HEK293 (cell line): ENCODE measurements at regions not wholly inside any gene's neighbourhood (a gene's known extent, or its start where the extent isn't known, plus 50 kb on each side); places are given as distances from the start of the nearest gene placed in this dataset.

Experiments used
- CTCF ChIA-PET: fragments of 350-600 bp; formaldehyde crosslinking; extraction: SDS; loops from one replicate; lab custom pipeline; 2021; ENCODE audit warnings: antibody characterized with exemption; lab: Yijun Ruan, JAX
- POLR2A ChIA-PET: fragments of 300-600 bp; formaldehyde crosslinking; extraction: SDS; loops from one replicate; lab custom pipeline; 2020; ENCODE audit warnings: antibody characterized with exemption, inconsistent platforms; lab: Yijun Ruan, JAX
- H3K27ac ChIP-seq: fragments of 200-500 bp; sonication (Bioruptor generic); 2 replicates; pipeline ENCODE4 v1.5.1; 2014; ENCODE audit warnings: low read depth, low read length, control low read depth, inconsistent platforms; ENCODE audit errors: extremely low read depth
- H3K36me3 ChIP-seq, 2 experiments: fragments of 200-500 bp in 1 of 2; sonication (Bioruptor generic) in 1 of 2; 1 replicate in 1 of 2; 2 replicates in 1 of 2; pipeline ENCODE4 v1.5.1; 2014 to 2017; ENCODE audit warnings: inconsistent platforms in 2 of 2, low read length in 2 of 2; ENCODE audit not compliant: control insufficient read depth in 2 of 2, insufficient read depth in 1 of 2
- H3K4me1 ChIP-seq: fragments of 200-500 bp; sonication (Bioruptor generic); 2 replicates; pipeline ENCODE4 v1.5.1; 2014; ENCODE audit warnings: mild to moderate bottlenecking, low read length, inconsistent platforms; ENCODE audit not compliant: control insufficient read depth, insufficient read depth
- H3K4me3 ChIP-seq: 2 replicates; pipeline ENCODE4 v1.5.1; 2011; ENCODE audit warnings: low read depth, mild to moderate bottlenecking, control low read depth, low read length, moderate library complexity
- H3K9me3 ChIP-seq: fragments of 200-500 bp; sonication (Bioruptor generic); 2 replicates; pipeline ENCODE4 v1.5.1; 2014; ENCODE audit warnings: low read depth, low read length, inconsistent platforms; ENCODE audit not compliant: control insufficient read depth, insufficient read depth
- AEBP2 ChIP-seq: fragments of 450-650 bp; formaldehyde crosslinking; IDR thresholded peaks from 2 replicates; pipeline ENCODE4 v1.5.1; 2016; ENCODE audit warnings: missing biosample characterization, missing genetic modification characterization, borderline replicate concordance
- BCL11A ChIP-seq: fragments of 450-650 bp; formaldehyde crosslinking; IDR thresholded peaks from 2 replicates; pipeline ENCODE4 v1.5.1; 2016; ENCODE audit warnings: low read depth, missing biosample characterization, missing genetic modification characterization
- HOXC10 ChIP-seq: sonication (generic); formaldehyde crosslinking; IDR thresholded peaks from 2 replicates; pipeline ENCODE4 v1.8.1; 2023; ENCODE audit warnings: mild to moderate bottlenecking, missing genetic modification reagents
- KLF8 ChIP-seq: fragments of 450-650 bp; formaldehyde crosslinking; IDR thresholded peaks from 2 replicates; pipeline ENCODE4 v1.5.1; 2016; ENCODE audit warnings: missing biosample characterization, missing genetic modification characterization
- KLF9 ChIP-seq: fragments of 450-650 bp; formaldehyde crosslinking; IDR thresholded peaks from 2 replicates; pipeline ENCODE4 v1.5.1; 2016; ENCODE audit warnings: missing biosample characterization, missing genetic modification characterization, low read depth
- PRDM10 ChIP-seq: fragments of 450-650 bp; formaldehyde crosslinking; IDR thresholded peaks from 2 replicates; pipeline ENCODE4 v1.5.1; 2016; ENCODE audit warnings: missing biosample characterization, missing genetic modification characterization
- ZBTB1 ChIP-seq: fragments of 450-650 bp; formaldehyde crosslinking; IDR thresholded peaks from 2 replicates; pipeline ENCODE4 v1.5.1; 2016; ENCODE audit warnings: missing biosample characterization, missing genetic modification characterization
- ZNF140 ChIP-seq: fragments of 450-650 bp; formaldehyde crosslinking; IDR thresholded peaks from 2 replicates; pipeline ENCODE4 v1.5.1; 2016; ENCODE audit warnings: missing biosample characterization, missing genetic modification characterization
- ZNF184 ChIP-seq: fragments of 450-650 bp; IDR thresholded peaks from 2 replicates; pipeline ENCODE4 v1.5.1; 2018; ENCODE audit warnings: missing biosample characterization, mild to moderate bottlenecking, missing genetic modification characterization
- ZNF239 ChIP-seq: fragments of 450-650 bp; formaldehyde crosslinking; IDR thresholded peaks from 2 replicates; pipeline ENCODE4 v1.5.1; 2016; ENCODE audit warnings: missing biosample characterization, missing genetic modification characterization
- ZNF24 ChIP-seq: fragments of 450-650 bp; formaldehyde crosslinking; IDR thresholded peaks from 2 replicates; pipeline ENCODE4 v1.5.1; 2016; ENCODE audit warnings: missing biosample characterization, missing genetic modification characterization
- ZNF280C ChIP-seq: fragments of 450-650 bp; formaldehyde crosslinking; IDR thresholded peaks from 2 replicates; pipeline ENCODE4 v1.5.1; 2016; ENCODE audit warnings: missing biosample characterization, missing genetic modification characterization
- ZNF530 ChIP-seq: fragments of 450-650 bp; formaldehyde crosslinking; IDR thresholded peaks from 2 replicates; pipeline ENCODE4 v1.5.1; 2016; ENCODE audit warnings: low read depth, missing biosample characterization, missing genetic modification characterization
- ZNF596 ChIP-seq: fragments of 450-650 bp; IDR thresholded peaks from 2 replicates; pipeline ENCODE4 v1.5.0; 2018; ENCODE audit warnings: missing biosample characterization, mild to moderate bottlenecking, missing genetic modification characterization, moderate library complexity
- ZNF623 ChIP-seq: fragments of 450-650 bp; formaldehyde crosslinking; IDR thresholded peaks from 2 replicates; pipeline ENCODE4 v1.5.1; 2016; ENCODE audit warnings: missing biosample characterization, missing genetic modification characterization
- ZNF692 ChIP-seq: fragments of 450-650 bp; formaldehyde crosslinking; IDR thresholded peaks from 2 replicates; pipeline ENCODE4 v1.5.1; 2016; ENCODE audit warnings: missing biosample characterization, missing genetic modification characterization
- ZNF707 ChIP-seq: fragments of 450-650 bp; formaldehyde crosslinking; IDR thresholded peaks from 2 replicates; pipeline ENCODE4 v1.5.1; 2016; ENCODE audit warnings: missing biosample characterization, missing genetic modification characterization
- ZNF768 ChIP-seq: fragments of 450-650 bp; formaldehyde crosslinking; IDR thresholded peaks from 2 replicates; pipeline ENCODE4 v1.5.1; 2018; ENCODE audit warnings: missing biosample characterization, mild to moderate bottlenecking, missing genetic modification characterization
- ZSCAN18 ChIP-seq: fragments of 450-650 bp; formaldehyde crosslinking; IDR thresholded peaks from 2 replicates; pipeline ENCODE4 v1.5.1; 2016; ENCODE audit warnings: missing biosample characterization, missing genetic modification characterization
- ZSCAN30 ChIP-seq: fragments of 450-650 bp; IDR thresholded peaks from 2 replicates; pipeline ENCODE4 v1.5.1; 2018; ENCODE audit warnings: missing biosample characterization, mild to moderate bottlenecking, missing genetic modification characterization, moderate library complexity

GRCh38 chr3:38980938-38981337 is 70.8 kb downstream of the SCN11A start:
- H3K4me1 ChIP-seq: no peaks in the 10 kb centered on the region
- no peaks in the 10 kb centered on the region for H3K36me3 ChIP-seq
- POLR2A ChIA-PET: no interaction called here
- CTCF ChIA-PET: interaction anchor here (0.6 kb wide), 1 partner anchor 18 kb away, joined by 3 read pairs; no protein-coding TSS in a partner anchor
- H3K9me3 ChIP-seq: no peaks in the 10 kb centered on the region
- no peak overlapping the region for H3K27ac ChIP-seq
- no peak overlapping the region for H3K4me3 ChIP-seq
- TF ChIP-seq ZNF596 (tag by site-specific recombination): no peak
- TF ChIP-seq AEBP2 (tag by site-specific recombination): no peak
- no peak for TF ChIP-seq HOXC10 (CRISPR knock-in tag)
- TF ChIP-seq, all 188 proteins: peak for 0

GRCh38 chr3:38978729-38979128 is 73.0 kb downstream of the SCN11A start:
- H3K9me3 ChIP-seq: no peaks in the 10 kb centered on the region
- ChIA-PET POLR2A (no interaction called here), CTCF (interaction anchor here (1.5 kb wide), 1 partner anchor 15 kb away, joined by 3 read pairs; no protein-coding TSS in a partner anchor)
- H3K4me3 ChIP-seq: no peak overlapping the region
- no peak overlapping the region for H3K27ac ChIP-seq
- no peaks in the 10 kb centered on the region for H3K4me1 ChIP-seq
- H3K36me3 ChIP-seq: no peaks in the 10 kb centered on the region
- TF ChIP-seq ZBTB1 (tag by site-specific recombination): no peak
- peak; percentile 63 for TF ChIP-seq ZNF623 (tag by site-specific recombination)
- TF ChIP-seq ZNF768 (tag by site-specific recombination): no peak
- TF ChIP-seq ZSCAN30 (tag by site-specific recombination): no peak
- no peak for TF ChIP-seq ZNF530 (tag by site-specific recombination)
- TF ChIP-seq ZNF140 (tag by site-specific recombination): no peak
- TF ChIP-seq BCL11A (tag by site-specific recombination): no peak

GRCh38 chr3:38970851-38971638 is 80.7 kb downstream of the SCN11A start:
- CTCF ChIA-PET: interaction anchor here (0.7 to 1.0 kb wide), 2 partner anchors 13 to 21 kb away, joined by 3 read pairs; no protein-coding TSS in a partner anchor
- POLR2A ChIA-PET: no interaction called here
- H3K4me3 ChIP-seq: no peak overlapping the region
- H3K27ac ChIP-seq: no peak overlapping the region
- H3K4me1 ChIP-seq: no peaks in the 10 kb centered on the region
- H3K36me3 ChIP-seq: no peaks in the 10 kb centered on the region
- no peaks in the 10 kb centered on the region for H3K9me3 ChIP-seq
- no peak for TF ChIP-seq ZNF24 (tag by site-specific recombination)
- TF ChIP-seq ZNF184 (tag by site-specific recombination): no peak
- TF ChIP-seq KLF9 (tag by site-specific recombination): no peak
- no peak for TF ChIP-seq PRDM10
- no peak for TF ChIP-seq ZSCAN18 (tag by site-specific recombination)
- no peak for TF ChIP-seq KLF8
- TF ChIP-seq ZNF707: no peak
- no peak for TF ChIP-seq ZNF239 (tag by site-specific recombination)
- TF ChIP-seq ZNF280C: no peak
- no peak for TF ChIP-seq ZNF692
